Small intestine (tissue), 7 donors: ENCODE measurements at regions not wholly inside any gene's neighbourhood (a gene's known extent, or its start where the extent isn't known, plus 50 kb on each side); places are given as distances from the start of the nearest gene placed in this dataset.

ENCODE experiments used
- DNase-seq, 2 donors: peaks; one replicate each; pipeline versions ENCODE4 v3.0.0 to v3.0.0-alpha.2; 2013
- FAIRE-seq: peaks from 2 replicates; lab custom pipeline; 2012; peaks lifted over from hg19 to GRCh38; lab: Jason Lieb, UNC
- H3K27ac ChIP-seq, 3 donors: one replicate each; pipeline ENCODE4 v1.5.1; 2013; ENCODE audit warnings: low read length in 2 of 3, mild to moderate bottlenecking in 2 of 3, control low read depth in 1 of 3, inconsistent platforms in 1 of 3, low read depth in 1 of 3, moderate library complexity in 1 of 3
- H3K27me3 ChIP-seq, 3 donors: one replicate each; pipeline ENCODE4 v1.6.1; 2013; ENCODE audit warnings: low read length in 3 of 3, inconsistent platforms in 1 of 3; ENCODE audit not compliant: control insufficient read depth in 3 of 3, insufficient read depth in 3 of 3
- H3K36me3 ChIP-seq, 3 donors: one replicate each; pipeline ENCODE4 v1.6.1; 2013; ENCODE audit warnings: low read length in 3 of 3, inconsistent platforms in 1 of 3, low read depth in 1 of 3, mild to moderate bottlenecking in 1 of 3, moderate library complexity in 1 of 3; ENCODE audit not compliant: control insufficient read depth in 3 of 3, insufficient read depth in 2 of 3
- H3K4me1 ChIP-seq, 3 donors: one replicate each; pipeline ENCODE4 v1.6.1; 2013; ENCODE audit warnings: low read length in 2 of 3, inconsistent platforms in 1 of 3, low read depth in 1 of 3, mild to moderate bottlenecking in 1 of 3, moderate library complexity in 1 of 3; ENCODE audit not compliant: control insufficient read depth in 3 of 3, insufficient read depth in 2 of 3
- H3K4me3 ChIP-seq, 3 donors: one replicate each; pipeline ENCODE4 v1.5.1; 2013; ENCODE audit warnings: low read length in 3 of 3, control low read depth in 1 of 3, inconsistent platforms in 1 of 3, low read depth in 1 of 3, mild to moderate bottlenecking in 1 of 3, moderate library complexity in 1 of 3
- H3K9me3 ChIP-seq, 2 donors: one replicate each; pipeline ENCODE4 v1.6.1; 2013; ENCODE audit warnings: low read depth in 1 of 2, low read length in 1 of 2; ENCODE audit not compliant: control insufficient read depth in 2 of 2, insufficient read depth in 1 of 2
- WGBS, 3 donors: extraction: QIAGEN DNeasy Blood & Tissue Kit; methylation state at CpG; one replicate each; pipeline ENCODE4 v1.1.7; 2013; 5-methylcytosine and 5-hydroxymethylcytosine counted together
- donor health status: healthy with polysubstance abuse.
- donor health status: control.
- donor health status: control.
- donor health status: Bipolar disorder and iron deficiency.
- donor health status: healthy.

DNA sequence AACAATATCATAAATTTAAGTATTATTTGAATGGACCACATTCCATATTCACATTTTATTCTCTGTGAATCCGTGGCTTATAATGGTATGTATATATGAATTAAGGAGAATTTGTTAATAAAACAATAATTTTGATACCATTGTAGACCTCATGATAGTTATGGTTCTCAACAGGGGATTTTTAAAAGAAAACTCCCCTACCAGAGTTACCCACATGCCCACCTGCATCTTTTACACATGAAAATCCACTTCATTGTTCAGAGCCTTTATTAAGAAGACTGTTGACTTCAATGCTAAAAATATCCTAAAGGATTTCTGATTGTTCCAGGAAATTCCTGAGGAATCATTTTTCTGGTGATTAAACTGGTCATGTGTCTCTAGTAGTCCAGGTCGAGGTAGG lies 557.7 kb upstream of the MEF2C start:
- H3K36me3 ChIP-seq: no peaks in the 10 kb centered on the region
- 74 to 81% (median 75%) methylated on average over 2 of the region's 2 CpGs for WGBS, 3 donors
- H3K9me3 ChIP-seq: no peaks in the 10 kb centered on the region
- no peak overlapping the region for H3K27ac ChIP-seq
- no peaks in the 10 kb centered on the region for H3K27me3 ChIP-seq
- FAIRE-seq (no peak), DNase-seq (no peak)
- H3K4me1 ChIP-seq: no peaks in the 10 kb centered on the region
- H3K4me3 ChIP-seq: no peak overlapping the region

DNA sequence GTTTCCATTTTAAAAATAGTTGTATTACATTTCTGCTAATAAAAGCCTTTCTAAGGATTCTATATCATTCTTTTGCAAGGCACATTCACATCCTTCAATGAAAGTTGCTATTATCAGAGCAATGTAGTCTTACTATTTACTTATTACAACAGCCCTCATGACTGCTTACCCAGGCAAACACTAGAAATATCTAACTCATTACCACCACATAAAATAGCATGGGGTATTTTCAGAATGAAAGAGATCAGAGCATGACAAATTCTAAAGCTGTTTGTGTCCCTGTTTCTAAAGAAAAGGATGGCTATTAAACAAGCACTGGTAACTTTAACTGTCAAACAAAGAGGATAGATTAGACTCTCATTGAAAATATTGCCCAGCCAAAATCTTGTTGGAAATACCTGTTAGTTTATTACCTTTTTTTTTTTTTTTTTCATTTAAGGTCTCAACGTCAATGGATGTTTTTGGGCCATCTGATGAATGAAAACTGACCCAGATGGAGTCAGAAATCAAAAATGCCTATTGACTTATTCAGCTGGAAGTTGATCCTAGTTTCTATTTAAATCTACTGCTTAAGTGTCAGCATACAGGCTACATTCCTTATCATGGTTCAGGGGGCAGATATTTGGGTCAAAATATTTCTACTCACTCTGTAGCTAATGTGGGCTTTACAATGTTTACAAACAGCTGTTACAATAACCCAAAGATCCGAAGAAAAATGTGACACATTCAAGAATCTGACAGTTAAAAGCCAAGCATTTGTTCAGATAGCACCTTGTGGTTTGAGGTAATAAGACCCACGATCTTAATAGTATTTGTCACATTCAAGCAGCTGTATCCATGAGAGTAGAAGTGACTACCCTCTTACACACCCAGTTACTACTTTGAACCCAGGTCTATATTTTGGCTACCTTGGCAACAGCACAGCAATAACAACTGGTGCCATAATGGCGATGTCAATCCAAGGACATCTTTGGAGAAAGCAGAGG lies 554.8 kb upstream of the MEF2C start:
- no peaks in the 10 kb centered on the region for H3K36me3 ChIP-seq
- H3K27me3 ChIP-seq: no peaks in the 10 kb centered on the region
- no peaks in the 10 kb centered on the region for H3K9me3 ChIP-seq
- DNase-seq (no peak), FAIRE-seq (no peak)
- no peak overlapping the region for H3K4me3 ChIP-seq
- H3K4me1 ChIP-seq: no peaks in the 10 kb centered on the region
- 35 to 56% (median 41%) methylated on average over 4 of the region's 4 CpGs for WGBS, 3 donors
- H3K27ac ChIP-seq: no peak overlapping the region

DNA sequence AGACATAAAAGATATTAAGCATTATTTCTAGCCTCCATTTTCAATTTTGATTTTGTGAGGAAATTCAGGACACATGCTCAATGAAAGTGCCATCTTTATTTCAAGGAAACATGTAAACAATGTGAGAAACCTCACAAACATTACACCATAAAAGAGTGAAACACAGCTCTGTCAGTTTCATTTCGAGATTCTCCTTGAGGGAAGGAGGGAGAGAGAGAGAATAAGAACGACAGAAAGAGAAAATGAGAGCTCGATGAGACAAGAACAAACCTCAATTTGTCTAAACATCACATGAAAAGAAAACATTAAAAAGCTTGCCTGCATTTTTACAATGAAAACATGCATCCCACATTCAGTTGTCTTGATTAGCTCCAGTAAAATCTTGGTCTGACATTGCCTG lies 553.5 kb upstream of the MEF2C start:
- no peaks in the 10 kb centered on the region for H3K36me3 ChIP-seq
- H3K4me3 ChIP-seq: no peak overlapping the region
- no peaks in the 10 kb centered on the region for H3K9me3 ChIP-seq
- H3K27ac ChIP-seq: no peak overlapping the region
- FAIRE-seq: no peak
- H3K4me1 ChIP-seq: no peaks in the 10 kb centered on the region
- no peak for DNase-seq
- H3K27me3 ChIP-seq: no peaks in the 10 kb centered on the region
- 54 to 60% (median 59%) methylated on average over 3 of the region's 3 CpGs for WGBS, 3 donors

DNA sequence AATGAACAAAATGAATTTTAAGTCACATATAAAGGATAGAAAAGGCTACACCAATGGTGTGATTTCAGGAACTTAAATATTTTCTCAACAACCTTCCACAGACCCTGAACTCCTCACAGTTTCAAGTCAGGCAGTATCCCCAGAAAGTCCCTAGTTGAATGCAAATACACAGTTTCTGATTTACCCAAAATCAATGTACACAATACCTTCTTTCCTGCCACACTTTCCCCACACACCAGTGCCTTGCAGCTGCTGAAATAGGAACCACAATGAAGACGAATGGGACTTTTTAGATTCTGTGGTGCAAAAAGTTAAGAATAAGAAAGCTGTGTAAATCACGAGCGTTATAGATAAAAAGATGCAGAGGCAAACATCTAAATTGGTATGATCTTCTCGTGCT lies 552.4 kb upstream of the MEF2C start:
- DNase-seq: no peak
- Histone ChIP-seq H3K9me3 (no peaks in the 10 kb centered on the region), H3K4me1 (no peaks in the 10 kb centered on the region), H3K4me3 (no peak overlapping the region), H3K36me3 (no peaks in the 10 kb centered on the region), H3K27ac (no peak overlapping the region), H3K27me3 (no peaks in the 10 kb centered on the region)
- 79 to 84% (median 83%) methylated on average over 4 of the region's 4 CpGs for WGBS, 3 donors
- no peak for FAIRE-seq

DNA sequence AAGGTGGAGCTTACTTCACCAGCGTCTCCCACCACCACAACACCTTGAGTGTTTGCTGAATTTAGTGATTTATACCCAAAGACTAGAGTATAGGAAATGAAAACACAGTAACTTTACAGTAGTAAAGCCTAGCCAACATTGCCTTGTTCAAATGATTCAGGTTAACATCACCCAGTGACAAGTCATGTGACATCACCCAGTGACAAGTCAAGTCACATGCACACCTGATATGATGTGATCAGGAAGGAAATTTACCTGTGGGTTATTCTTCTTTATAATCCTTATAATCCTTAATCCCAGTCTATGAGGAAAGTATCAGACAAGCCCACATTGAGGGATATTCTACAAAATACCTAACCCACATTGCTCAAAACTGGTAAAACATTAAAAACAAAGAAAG lies 545.6 kb upstream of the MEF2C start:
- no peak overlapping the region for H3K4me3 ChIP-seq
- H3K9me3 ChIP-seq: no peaks in the 10 kb centered on the region
- no peaks in the 10 kb centered on the region for H3K36me3 ChIP-seq
- no peak for FAIRE-seq
- H3K27me3 ChIP-seq: no peaks in the 10 kb centered on the region
- H3K27ac ChIP-seq: no peak overlapping the region
- no peak for DNase-seq
- WGBS, 3 donors: 91 to 97% (median 91%) methylated on average over 1 of the region's 1 CpG
- no peaks in the 10 kb centered on the region for H3K4me1 ChIP-seq

DNA sequence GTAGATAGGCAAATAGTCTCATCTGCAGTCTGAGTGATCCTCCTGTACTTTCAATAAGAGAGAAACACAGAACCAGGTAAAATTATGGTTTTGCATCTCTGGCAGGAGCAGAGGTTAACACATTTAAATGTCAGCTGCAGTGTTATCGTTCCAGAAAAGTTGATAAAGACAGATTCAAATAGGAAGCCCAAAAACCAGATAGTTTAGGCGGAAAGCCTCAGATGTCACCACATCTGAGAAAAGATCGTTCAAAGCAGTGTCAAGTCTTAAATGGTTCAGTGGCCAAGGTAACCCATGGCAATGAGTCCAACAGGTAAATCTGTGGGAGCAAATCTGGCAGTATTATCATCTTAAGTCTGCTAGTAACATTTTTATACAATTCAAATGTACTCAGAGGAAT lies 542.1 kb upstream of the MEF2C start:
- Histone ChIP-seq H3K4me1 (peaks cover 0 to 10% (median 0%) of the 10 kb centered on the region in 3 donors), H3K27ac (no peak overlapping the region), H3K27me3 (no peaks in the 10 kb centered on the region), H3K36me3 (no peaks in the 10 kb centered on the region), H3K9me3 (no peaks in the 10 kb centered on the region), H3K4me3 (no peak overlapping the region)
- no peak for FAIRE-seq
- 32 to 58% (median 33%) methylated on average over 3 of the region's 3 CpGs for WGBS, 3 donors
- no peak for DNase-seq

DNA sequence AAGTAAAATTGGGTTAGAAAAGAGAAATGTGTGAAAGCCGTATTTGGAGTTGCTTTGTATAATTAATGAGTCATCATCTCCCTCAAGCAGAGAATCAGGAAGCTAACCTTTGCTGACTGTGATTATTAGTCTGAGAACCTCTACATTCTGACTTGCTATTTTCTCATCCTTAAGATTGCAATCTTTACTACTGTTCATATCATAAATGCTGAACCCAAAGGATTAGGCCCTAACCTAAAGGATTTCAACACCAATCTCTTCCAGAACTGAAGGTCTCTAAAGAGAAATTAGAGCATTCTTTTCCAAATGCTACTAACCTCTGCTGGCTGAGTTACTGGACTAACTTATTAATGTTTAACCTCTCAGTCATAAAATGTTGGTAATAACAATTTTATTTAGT lies 538.1 kb upstream of the MEF2C start:
- DNase-seq: peak; percentile 33 to 60
- no peak overlapping the region for H3K27ac ChIP-seq
- H3K9me3 ChIP-seq: peaks cover 0 to 16% of the 10 kb centered on the region in 2 donors
- WGBS, 3 donors: 0 to 16% (median 12%) methylated on average over 1 of the region's 1 CpG
- no peak overlapping the region for H3K4me3 ChIP-seq
- peaks cover 0 to 13% (median 0%) of the 10 kb centered on the region in 3 donors for H3K4me1 ChIP-seq
- no peaks in the 10 kb centered on the region for H3K27me3 ChIP-seq
- no peak for FAIRE-seq
- no peaks in the 10 kb centered on the region for H3K36me3 ChIP-seq

DNA sequence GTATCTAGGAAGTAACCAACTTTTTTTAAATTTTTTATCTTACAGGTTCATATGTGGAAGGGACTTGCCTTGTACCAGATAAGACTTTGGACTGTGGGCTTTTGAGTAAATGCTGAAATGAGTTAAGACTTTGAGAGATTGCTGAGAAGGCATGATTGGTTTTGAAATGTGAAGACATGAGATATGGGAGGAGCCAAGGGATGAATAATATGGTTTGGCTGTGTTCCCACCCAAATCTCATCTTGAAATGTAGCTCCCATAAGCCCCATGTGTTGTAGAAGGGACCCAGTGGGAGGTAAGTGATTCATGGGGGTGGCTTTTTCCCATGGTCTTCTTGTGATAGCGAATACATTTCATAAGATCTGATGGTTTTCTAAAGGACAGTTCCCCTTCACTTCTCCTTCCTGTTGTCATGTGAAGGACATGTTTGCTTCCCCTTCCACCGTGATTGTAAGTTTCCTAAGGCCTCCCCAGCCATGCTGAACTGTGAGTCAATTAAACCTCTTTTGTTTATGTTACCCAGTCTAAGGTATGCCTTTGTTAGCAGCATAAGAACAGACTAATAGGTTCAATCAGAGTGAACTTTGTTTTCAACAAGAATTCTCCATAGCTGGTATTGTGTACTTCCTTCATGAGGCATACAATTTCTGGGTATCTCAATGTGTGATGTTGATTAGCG lies 535.6 kb upstream of the MEF2C start:
- WGBS, 3 donors: 67 to 76% (median 75%) methylated on average over 3 of the region's 3 CpGs
- DNase-seq (no peak), FAIRE-seq (no peak)
- H3K36me3 ChIP-seq: no peaks in the 10 kb centered on the region
- no peak overlapping the region for H3K4me3 ChIP-seq
- H3K27ac ChIP-seq: no peak overlapping the region
- no peaks in the 10 kb centered on the region for H3K27me3 ChIP-seq
- peaks cover 0 to 16% of the 10 kb centered on the region in 2 donors for H3K9me3 ChIP-seq
- H3K4me1 ChIP-seq: peaks cover 0 to 13% (median 0%) of the 10 kb centered on the region in 3 donors
